GM12878 (cell line): ENCODE measurements at regions not wholly inside any gene's neighbourhood (a gene's known extent, or its start where the extent isn't known, plus 50 kb on each side); places are given as distances from the start of the nearest gene placed in this dataset.

Experiments used
- CTCF ChIP-seq, 3 experiments: IDR thresholded peaks in 2 of 3; conservative IDR thresholded peaks in 1 of 3; 2 replicates each; pipeline ENCODE4 v1.5.1; 2011; ENCODE audit warnings: low read depth in 3 of 3, low read length in 3 of 3, mild to moderate bottlenecking in 3 of 3, control low read depth in 2 of 3, moderate library complexity in 2 of 3, inconsistent platforms in 1 of 3, mixed read lengths in 1 of 3; ENCODE audit not compliant: control insufficient read depth in 2 of 3, insufficient read depth in 1 of 3; ENCODE audit errors: extremely low read depth in 1 of 3
- ESRRA ChIP-seq: IDR thresholded peaks from 2 replicates; pipeline ENCODE4 v1.6.1; 2012; ENCODE audit warnings: mild to moderate bottlenecking, low read length, improper control_type of control experiment
- PKNOX1 ChIP-seq: fragments of 450-650 bp; IDR thresholded peaks from 2 replicates; pipeline ENCODE4 v1.6.1; 2016; ENCODE audit warnings: mild to moderate bottlenecking
- POLR2AphosphoS5 ChIP-seq: IDR thresholded peaks from 2 replicates; pipeline ENCODE4 v1.6.1; 2011; ENCODE audit warnings: mild to moderate bottlenecking, low read length, inconsistent platforms
- SIN3A ChIP-seq: IDR thresholded peaks from 2 replicates; pipeline ENCODE4 v1.6.1; 2012; ENCODE audit warnings: low read depth, low read length, improper control_type of control experiment

DNA sequence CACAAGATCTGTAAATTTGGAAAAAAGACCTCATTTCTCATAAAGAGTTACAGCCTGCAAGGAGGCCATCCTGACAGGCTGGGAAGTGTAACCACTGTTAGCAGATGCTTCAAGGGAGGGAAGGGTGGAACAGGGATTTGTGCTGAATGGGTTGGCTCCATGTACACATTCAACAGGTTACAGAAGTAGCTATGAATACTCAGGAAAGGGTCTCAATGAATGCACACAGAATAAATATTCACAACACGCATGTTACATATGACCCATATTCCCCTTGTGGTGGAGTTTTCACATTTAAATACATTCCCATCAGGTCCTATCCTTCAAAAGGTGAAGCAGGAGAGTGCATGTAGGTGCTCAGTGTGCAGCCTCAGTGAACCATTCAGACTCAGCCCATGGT, 316.4 kb upstream of the COBL start:
- TF ChIP-seq CTCF (IDR thresholded peaks at IDR 0.05 in 2 of 3, conservative IDR thresholded peaks at IDR 0.05 in 1 of 3; ENCODE audit: control insufficient read depth in 2 of 3, extremely low read depth in 1 of 3, insufficient read depth in 1 of 3, low read depth in 3 of 3, low read length in 3 of 3) = no peak
- no peak for TF ChIP-seq SIN3A
- no peak for TF ChIP-seq PKNOX1
- no peak for TF ChIP-seq POLR2AphosphoS5
- no peak for TF ChIP-seq ESRRA
